Vagina (tissue), 2 donors: ENCODE measurements at regions not wholly inside any gene's neighbourhood (a gene's known extent, or its start where the extent isn't known, plus 50 kb on each side); places are given as distances from the start of the nearest gene placed in this dataset.

Experiments
- POLR2A ChIP-seq, 2 donors: fragments of 450-650 bp; IDR thresholded peaks; one replicate each; pipeline ENCODE4 v1.6.1; 2017; ENCODE audit warnings: antibody characterized with exemption in 2 of 2, mild to moderate bottlenecking in 2 of 2, moderate library complexity in 2 of 2
- POLR2AphosphoS5 ChIP-seq, 2 donors: sonication (generic); formaldehyde crosslinking; IDR thresholded peaks; one replicate each; pipeline ENCODE4 v1.9.0; 2017; ENCODE audit warnings: antibody characterized with exemption in 2 of 2, mild to moderate bottlenecking in 2 of 2, low read depth in 1 of 2; ENCODE audit not compliant: insufficient read depth in 1 of 2
- TF ChIP-seq, protein P1 (sequence below), 3 experiments: fragments of 450-650 bp in 2 of 3; fragments of 200-600 bp in 1 of 3; sonication (generic) in 1 of 3; IDR thresholded peaks; one replicate each; pipeline ENCODE4 v1.5.1; 2017 to 2019; ENCODE audit warnings: antibody characterized with exemption in 3 of 3, mild to moderate bottlenecking in 2 of 3, moderate library complexity in 2 of 3

- TF ChIP-seq, protein P1, sequence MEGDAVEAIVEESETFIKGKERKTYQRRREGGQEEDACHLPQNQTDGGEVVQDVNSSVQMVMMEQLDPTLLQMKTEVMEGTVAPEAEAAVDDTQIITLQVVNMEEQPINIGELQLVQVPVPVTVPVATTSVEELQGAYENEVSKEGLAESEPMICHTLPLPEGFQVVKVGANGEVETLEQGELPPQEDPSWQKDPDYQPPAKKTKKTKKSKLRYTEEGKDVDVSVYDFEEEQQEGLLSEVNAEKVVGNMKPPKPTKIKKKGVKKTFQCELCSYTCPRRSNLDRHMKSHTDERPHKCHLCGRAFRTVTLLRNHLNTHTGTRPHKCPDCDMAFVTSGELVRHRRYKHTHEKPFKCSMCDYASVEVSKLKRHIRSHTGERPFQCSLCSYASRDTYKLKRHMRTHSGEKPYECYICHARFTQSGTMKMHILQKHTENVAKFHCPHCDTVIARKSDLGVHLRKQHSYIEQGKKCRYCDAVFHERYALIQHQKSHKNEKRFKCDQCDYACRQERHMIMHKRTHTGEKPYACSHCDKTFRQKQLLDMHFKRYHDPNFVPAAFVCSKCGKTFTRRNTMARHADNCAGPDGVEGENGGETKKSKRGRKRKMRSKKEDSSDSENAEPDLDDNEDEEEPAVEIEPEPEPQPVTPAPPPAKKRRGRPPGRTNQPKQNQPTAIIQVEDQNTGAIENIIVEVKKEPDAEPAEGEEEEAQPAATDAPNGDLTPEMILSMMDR (IDR thresholded peaks at IDR 0.05): no peak
- TF ChIP-seq POLR2A (IDR thresholded peaks at IDR 0.05) (no peak), POLR2AphosphoS5 (IDR thresholded peaks at IDR 0.05; ENCODE audit: insufficient read depth in 1 of 2, low read depth in 1 of 2) (no peak)
Observed at GRCh38 chr1:83113652-83114051, 885.3 kb downstream of the TTLL7 start.
